ENCODE measurements at regions not wholly inside any gene's neighbourhood (a gene's known extent, or its start where the extent isn't known, plus 50 kb on each side); places are given as distances from the start of the nearest gene placed in this dataset.

DNA sequence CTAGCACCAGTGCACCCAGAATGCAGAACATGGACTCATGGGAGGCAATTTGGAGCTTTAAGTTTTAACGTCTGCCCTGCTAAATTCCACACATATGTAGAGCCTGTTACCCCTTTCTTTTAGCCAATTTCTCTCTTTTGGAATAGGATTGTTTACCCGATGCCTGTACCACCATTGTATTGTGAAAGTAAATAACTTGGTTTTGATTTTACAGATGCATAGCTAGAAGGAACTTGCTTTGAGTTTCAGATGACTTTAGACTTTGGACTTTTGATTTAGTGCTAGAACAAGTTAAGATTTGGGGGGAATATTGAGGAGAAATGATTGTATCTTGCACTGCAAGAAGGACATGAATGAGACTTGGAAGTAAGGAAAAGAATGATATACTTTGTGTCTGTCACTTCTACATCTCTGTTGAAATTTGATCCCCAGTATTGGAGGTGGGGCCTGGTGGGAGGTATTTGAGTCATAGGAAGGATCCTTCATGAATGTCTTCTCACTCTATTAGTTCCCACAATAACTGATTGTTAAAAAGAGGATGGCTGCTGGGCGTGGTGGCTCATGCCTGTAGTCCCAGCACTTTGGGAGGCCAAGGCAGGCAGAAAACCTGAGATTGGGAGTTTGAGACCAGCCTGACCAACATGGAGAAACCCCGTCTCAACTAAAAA is 794.8 kb upstream of the LCORL start:
- TF ChIP-seq ZNF70 (CRISPR knock-in tag; IDR thresholded peaks at IDR 0.05) = no peak
- TF ChIP-seq, protein P1, sequence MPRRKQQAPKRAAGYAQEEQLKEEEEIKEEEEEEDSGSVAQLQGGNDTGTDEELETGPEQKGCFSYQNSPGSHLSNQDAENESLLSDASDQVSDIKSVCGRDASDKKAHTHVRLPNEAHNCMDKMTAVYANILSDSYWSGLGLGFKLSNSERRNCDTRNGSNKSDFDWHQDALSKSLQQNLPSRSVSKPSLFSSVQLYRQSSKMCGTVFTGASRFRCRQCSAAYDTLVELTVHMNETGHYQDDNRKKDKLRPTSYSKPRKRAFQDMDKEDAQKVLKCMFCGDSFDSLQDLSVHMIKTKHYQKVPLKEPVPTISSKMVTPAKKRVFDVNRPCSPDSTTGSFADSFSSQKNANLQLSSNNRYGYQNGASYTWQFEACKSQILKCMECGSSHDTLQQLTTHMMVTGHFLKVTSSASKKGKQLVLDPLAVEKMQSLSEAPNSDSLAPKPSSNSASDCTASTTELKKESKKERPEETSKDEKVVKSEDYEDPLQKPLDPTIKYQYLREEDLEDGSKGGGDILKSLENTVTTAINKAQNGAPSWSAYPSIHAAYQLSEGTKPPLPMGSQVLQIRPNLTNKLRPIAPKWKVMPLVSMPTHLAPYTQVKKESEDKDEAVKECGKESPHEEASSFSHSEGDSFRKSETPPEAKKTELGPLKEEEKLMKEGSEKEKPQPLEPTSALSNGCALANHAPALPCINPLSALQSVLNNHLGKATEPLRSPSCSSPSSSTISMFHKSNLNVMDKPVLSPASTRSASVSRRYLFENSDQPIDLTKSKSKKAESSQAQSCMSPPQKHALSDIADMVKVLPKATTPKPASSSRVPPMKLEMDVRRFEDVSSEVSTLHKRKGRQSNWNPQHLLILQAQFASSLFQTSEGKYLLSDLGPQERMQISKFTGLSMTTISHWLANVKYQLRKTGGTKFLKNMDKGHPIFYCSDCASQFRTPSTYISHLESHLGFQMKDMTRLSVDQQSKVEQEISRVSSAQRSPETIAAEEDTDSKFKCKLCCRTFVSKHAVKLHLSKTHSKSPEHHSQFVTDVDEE (CRISPR knock-in tag; IDR thresholded peaks at IDR 0.05) = no peak
- ATAC-seq = no peak

DNA sequence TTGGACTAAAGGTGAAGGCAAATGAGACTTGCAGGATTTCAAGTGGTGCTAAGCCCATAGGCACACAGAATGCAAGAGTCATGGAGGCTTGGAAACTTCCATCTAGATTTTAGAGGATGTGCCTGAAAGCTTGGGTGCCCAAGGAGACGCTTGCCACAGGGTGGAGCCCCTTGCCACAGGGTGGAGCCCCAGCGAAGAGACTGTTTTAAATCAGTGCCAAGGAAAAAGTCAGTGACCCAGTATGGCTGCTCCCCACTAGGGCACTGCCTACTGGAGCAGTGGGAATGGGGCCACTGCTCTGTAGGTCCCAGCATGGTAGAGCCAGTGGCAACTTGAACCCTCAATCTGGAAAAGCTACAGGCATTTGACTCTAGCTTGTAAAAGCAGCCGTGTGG is 794.2 kb upstream of the LCORL start:
- ATAC-seq = peak; percentile 44; the same call in 2 of the 3 replicates
- TF ChIP-seq, protein P2, sequence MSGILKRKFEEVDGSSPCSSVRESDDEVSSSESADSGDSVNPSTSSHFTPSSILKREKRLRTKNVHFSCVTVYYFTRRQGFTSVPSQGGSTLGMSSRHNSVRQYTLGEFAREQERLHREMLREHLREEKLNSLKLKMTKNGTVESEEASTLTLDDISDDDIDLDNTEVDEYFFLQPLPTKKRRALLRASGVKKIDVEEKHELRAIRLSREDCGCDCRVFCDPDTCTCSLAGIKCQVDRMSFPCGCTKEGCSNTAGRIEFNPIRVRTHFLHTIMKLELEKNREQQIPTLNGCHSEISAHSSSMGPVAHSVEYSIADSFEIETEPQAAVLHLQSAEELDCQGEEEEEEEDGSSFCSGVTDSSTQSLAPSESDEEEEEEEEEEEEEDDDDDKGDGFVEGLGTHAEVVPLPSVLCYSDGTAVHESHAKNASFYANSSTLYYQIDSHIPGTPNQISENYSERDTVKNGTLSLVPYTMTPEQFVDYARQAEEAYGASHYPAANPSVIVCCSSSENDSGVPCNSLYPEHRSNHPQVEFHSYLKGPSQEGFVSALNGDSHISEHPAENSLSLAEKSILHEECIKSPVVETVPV (CRISPR knock-in tag; IDR thresholded peaks at IDR 0.05) = no peak
- no peak for TF ChIP-seq BACH2 (CRISPR knock-in tag; IDR thresholded peaks at IDR 0.05; ENCODE audit: borderline replicate concordance)

DNA sequence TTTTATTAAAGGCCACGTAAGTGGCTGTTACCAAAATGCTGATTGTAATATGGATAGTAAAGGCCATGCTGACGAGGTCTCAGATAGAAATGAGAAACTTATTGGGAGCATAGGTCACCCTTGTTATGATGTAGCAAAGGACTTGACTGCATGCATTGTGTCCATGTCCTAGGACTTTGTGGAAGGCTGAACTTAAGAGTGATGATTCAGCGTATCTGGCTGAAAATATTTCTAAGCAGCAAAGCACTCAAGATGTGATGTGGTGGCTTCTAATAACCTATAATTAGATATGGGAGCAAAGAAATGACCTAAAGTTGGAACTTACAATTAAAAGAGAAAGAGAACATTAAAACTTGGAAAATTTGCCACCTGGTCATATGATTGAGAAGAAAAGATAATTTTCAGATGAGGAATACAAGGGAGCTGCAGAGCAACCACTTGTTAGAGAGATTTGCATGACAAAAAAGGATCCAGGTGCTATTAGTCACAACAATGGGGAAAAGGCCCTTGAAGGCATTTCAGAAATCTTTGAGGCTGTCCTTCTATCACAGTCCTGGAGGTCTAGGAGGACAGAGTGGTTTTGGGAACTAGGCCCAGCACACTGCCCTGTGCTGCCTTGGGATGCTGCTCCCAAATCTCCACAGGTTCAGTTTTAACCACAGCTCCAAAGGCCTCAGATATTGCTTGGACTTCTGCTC is 793.7 kb upstream of the LCORL start:
- TF ChIP-seq TOX (CRISPR knock-in tag; IDR thresholded peaks at IDR 0.05; ENCODE audit: borderline replicate concordance) = no peak
- no peak for TF ChIP-seq PPARA (CRISPR knock-in tag; IDR thresholded peaks at IDR 0.05; ENCODE audit: borderline replicate concordance)
- TF ChIP-seq ZFP30 (CRISPR knock-in tag; IDR thresholded peaks at IDR 0.05) = no peak
- no peak for TF ChIP-seq ZNF8 (CRISPR knock-in tag; IDR thresholded peaks at IDR 0.05)
- TF ChIP-seq POU6F1 (CRISPR knock-in tag; IDR thresholded peaks at IDR 0.05; ENCODE audit: borderline replicate concordance, low read depth) = no peak
- no peak for TF ChIP-seq CSDC2 (CRISPR knock-in tag; IDR thresholded peaks at IDR 0.05)
- TF ChIP-seq ZNF70 (CRISPR knock-in tag; IDR thresholded peaks at IDR 0.05) = no peak
- TF ChIP-seq, protein P1 (CRISPR knock-in tag; IDR thresholded peaks at IDR 0.05) = no peak
- no peak for TF ChIP-seq TCF4 (CRISPR knock-in tag; IDR thresholded peaks at IDR 0.05; ENCODE audit: borderline replicate concordance)
- TF ChIP-seq ARNTL (CRISPR knock-in tag; IDR thresholded peaks at IDR 0.05; ENCODE audit: borderline replicate concordance, low read depth) = no peak
- TF ChIP-seq ZC3H10 (CRISPR knock-in tag; IDR thresholded peaks at IDR 0.05) = no peak
- no peak for TF ChIP-seq SNAI2 (CRISPR knock-in tag; IDR thresholded peaks at IDR 0.05)
- no peak for TF ChIP-seq PATZ1 (CRISPR knock-in tag; IDR thresholded peaks at IDR 0.05; ENCODE audit: borderline replicate concordance)
- TF ChIP-seq GLIS3 (CRISPR knock-in tag; IDR thresholded peaks at IDR 0.05) = no peak
- ATAC-seq = no peak

All from SK-N-SH treated with all-trans-retinoic acid at 6 μM for 48 hours (cell line).